ENCODE measurements at regions not wholly inside any gene's neighbourhood (a gene's known extent, or its start where the extent isn't known, plus 50 kb on each side); places are given as distances from the start of the nearest gene placed in this dataset.

DNA sequence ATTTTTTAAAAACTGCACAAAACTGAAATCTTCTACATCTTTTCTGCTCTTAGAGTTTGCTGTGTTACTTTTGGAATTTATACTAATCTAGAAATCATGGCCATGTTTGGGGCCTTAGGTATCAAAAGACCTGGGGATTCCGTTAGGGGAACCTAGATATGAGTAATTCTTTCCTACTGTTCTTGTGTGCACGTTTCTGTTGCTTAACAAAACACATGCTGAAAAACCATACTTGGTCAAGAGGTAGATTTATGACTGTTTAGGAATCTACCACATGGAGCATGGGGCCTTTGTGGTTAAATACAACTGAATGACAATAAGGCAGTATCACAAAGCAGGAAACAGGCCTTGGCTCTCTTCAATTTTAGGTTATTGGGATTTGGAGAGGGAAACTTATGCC lies 291.9 kb upstream of the USP25 start:
- Histone ChIP-seq H3K79me1 (ENCODE audit: low read depth in 1 of 2, low read length in 2 of 2) (no peaks in the 10 kb centered on the region), H3K4me3 (ENCODE audit: insufficient read depth, low read depth, low read length) (no peak overlapping the region), H3K18ac (ENCODE audit: low read depth, low read length) (no peak overlapping the region), H2BK20ac (ENCODE audit: low read depth, low read length) (no peak overlapping the region), H3K14ac (replicated peaks; ENCODE audit: low read depth, low read length) (no peak overlapping the region), H3K27ac (ENCODE audit: insufficient read depth, low read length) (no peak overlapping the region), H4K5ac (ENCODE audit: low read depth, low read length) (no peak overlapping the region), H3K4me1 (ENCODE audit: control insufficient read depth, insufficient read depth, low read length) (no peaks in the 10 kb centered on the region), H3K23ac (ENCODE audit: low read depth, low read length) (no peak overlapping the region), H2BK5ac (ENCODE audit: low read depth, low read length, poor library complexity, severe bottlenecking) (no peak overlapping the region), H2AK5ac (ENCODE audit: low read depth, low read length) (no peak overlapping the region), H4K91ac (ENCODE audit: insufficient read depth, low read depth, low read length) (no peak overlapping the region), H4K8ac (ENCODE audit: low read depth in 2 of 2, low read length in 2 of 2) (no peak overlapping the region), H2BK15ac (ENCODE audit: low read depth, low read length) (no peak overlapping the region), H3K36me3 (ENCODE audit: control insufficient read depth, insufficient read depth, low read length) (no peaks in the 10 kb centered on the region), H3K4me2 (ENCODE audit: low read depth, low read length) (no peak overlapping the region), H3K56ac (ENCODE audit: extremely low read depth, insufficient read depth, low read length) (no peak overlapping the region), H3K27me3 (ENCODE audit: control insufficient read depth, insufficient read depth, low read length) (no peaks in the 10 kb centered on the region), H3K9me1 (ENCODE audit: insufficient read depth, low read length) (no peaks in the 10 kb centered on the region), H2BK120ac (ENCODE audit: low read depth, low read length) (no peak overlapping the region), H3K9me3 (ENCODE audit: control insufficient read depth, insufficient read depth, low read length) (no peaks in the 10 kb centered on the region), H2AFZ (replicated peaks; ENCODE audit: low read length, poor library complexity) (no peak overlapping the region), H3K4ac (ENCODE audit: low read depth, low read length) (no peak overlapping the region), H2AK9ac (replicated peaks; ENCODE audit: low read depth, low read length, poor library complexity) (no peak overlapping the region), H4K20me1 (ENCODE audit: insufficient read depth, low read length) (no peaks in the 10 kb centered on the region), H3K9ac (ENCODE audit: low read depth, low read length) (no peak overlapping the region)
- dilution Hi-C loops (cut with HindIII; ENCODE audit: low sequenced_read_pairs, unreplicated experiment) = no loop called here
- POLR2A ChIA-PET (ENCODE audit: unreplicated experiment) = no interaction called here
- intact Hi-C loops (cut with micrococcal nuclease) = no loop called here
- in situ Hi-C loops (cut with MboI; ENCODE audit: low sequenced_read_pairs) = no loop called here
- CTCF ChIA-PET = no interaction called here
- DNase-seq (no peak), ATAC-seq (ENCODE audit: low read depth) (no peak)
- no TSS peak for BruUV-seq (replicated peaks)
- TF ChIP-seq FOS (IDR thresholded peaks at IDR 0.05; ENCODE audit: low read depth, low read length) (no peak), NFE2L2 (IDR thresholded peaks at IDR 0.05; ENCODE audit: low read depth, low read length) (no peak), RCOR1 (IDR thresholded peaks at IDR 0.05; ENCODE audit: insufficient replicate concordance, low read length) (no peak), MAFK (IDR thresholded peaks at IDR 0.05; ENCODE audit: low read depth, low read length) (no peak), RAD21 (IDR thresholded peaks at IDR 0.05; ENCODE audit: low read length) (no peak), SMC3 (IDR thresholded peaks at IDR 0.05; ENCODE audit: low read depth, low read length) (no peak), RFX5 (IDR thresholded peaks at IDR 0.05; ENCODE audit: low read depth, low read length) (no peak), MXI1 (IDR thresholded peaks at IDR 0.05; ENCODE audit: borderline replicate concordance, low read depth, low read length) (no peak), POLR2A (IDR thresholded peaks at IDR 0.05; ENCODE audit: low read depth, low read length) (no peak)
- TF ChIP-seq, protein P1, sequence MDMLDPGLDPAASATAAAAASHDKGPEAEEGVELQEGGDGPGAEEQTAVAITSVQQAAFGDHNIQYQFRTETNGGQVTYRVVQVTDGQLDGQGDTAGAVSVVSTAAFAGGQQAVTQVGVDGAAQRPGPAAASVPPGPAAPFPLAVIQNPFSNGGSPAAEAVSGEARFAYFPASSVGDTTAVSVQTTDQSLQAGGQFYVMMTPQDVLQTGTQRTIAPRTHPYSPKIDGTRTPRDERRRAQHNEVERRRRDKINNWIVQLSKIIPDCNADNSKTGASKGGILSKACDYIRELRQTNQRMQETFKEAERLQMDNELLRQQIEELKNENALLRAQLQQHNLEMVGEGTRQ (IDR thresholded peaks at IDR 0.05; ENCODE audit: low read depth, low read length) = no peak
- TF ChIP-seq, protein P2, sequence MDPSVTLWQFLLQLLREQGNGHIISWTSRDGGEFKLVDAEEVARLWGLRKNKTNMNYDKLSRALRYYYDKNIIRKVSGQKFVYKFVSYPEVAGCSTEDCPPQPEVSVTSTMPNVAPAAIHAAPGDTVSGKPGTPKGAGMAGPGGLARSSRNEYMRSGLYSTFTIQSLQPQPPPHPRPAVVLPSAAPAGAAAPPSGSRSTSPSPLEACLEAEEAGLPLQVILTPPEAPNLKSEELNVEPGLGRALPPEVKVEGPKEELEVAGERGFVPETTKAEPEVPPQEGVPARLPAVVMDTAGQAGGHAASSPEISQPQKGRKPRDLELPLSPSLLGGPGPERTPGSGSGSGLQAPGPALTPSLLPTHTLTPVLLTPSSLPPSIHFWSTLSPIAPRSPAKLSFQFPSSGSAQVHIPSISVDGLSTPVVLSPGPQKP (IDR thresholded peaks at IDR 0.05; ENCODE audit: borderline replicate concordance, low read depth, low read length) = no peak
- TF ChIP-seq, protein P3, sequence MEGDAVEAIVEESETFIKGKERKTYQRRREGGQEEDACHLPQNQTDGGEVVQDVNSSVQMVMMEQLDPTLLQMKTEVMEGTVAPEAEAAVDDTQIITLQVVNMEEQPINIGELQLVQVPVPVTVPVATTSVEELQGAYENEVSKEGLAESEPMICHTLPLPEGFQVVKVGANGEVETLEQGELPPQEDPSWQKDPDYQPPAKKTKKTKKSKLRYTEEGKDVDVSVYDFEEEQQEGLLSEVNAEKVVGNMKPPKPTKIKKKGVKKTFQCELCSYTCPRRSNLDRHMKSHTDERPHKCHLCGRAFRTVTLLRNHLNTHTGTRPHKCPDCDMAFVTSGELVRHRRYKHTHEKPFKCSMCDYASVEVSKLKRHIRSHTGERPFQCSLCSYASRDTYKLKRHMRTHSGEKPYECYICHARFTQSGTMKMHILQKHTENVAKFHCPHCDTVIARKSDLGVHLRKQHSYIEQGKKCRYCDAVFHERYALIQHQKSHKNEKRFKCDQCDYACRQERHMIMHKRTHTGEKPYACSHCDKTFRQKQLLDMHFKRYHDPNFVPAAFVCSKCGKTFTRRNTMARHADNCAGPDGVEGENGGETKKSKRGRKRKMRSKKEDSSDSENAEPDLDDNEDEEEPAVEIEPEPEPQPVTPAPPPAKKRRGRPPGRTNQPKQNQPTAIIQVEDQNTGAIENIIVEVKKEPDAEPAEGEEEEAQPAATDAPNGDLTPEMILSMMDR (conservative IDR thresholded peaks at IDR 0.05; ENCODE audit: low read depth, low read length) = no peak
- no CpG with 5 or more reads among the region's 2 CpGs for WGBS, 2 experiments (ENCODE audit: extremely low coverage in 2 of 2, insufficient read length in 1 of 2)

Measured in IMR-90 (cell line).